ENCODE measurements at regions not wholly inside any gene's neighbourhood (a gene's known extent, or its start where the extent isn't known, plus 50 kb on each side); places are given as distances from the start of the nearest gene placed in this dataset.

GRCh38 chr14:87121716-87122115, 871.3 kb downstream of the GALC start:
- TF ChIP-seq POLR2AphosphoS5 (IDR thresholded peaks at IDR 0.05; ENCODE audit: low read depth, low read length) (no peak), SIN3A (IDR thresholded peaks at IDR 0.05; ENCODE audit: borderline replicate concordance, insufficient read depth, low read depth, low read length) (no peak), CTCF (IDR thresholded peaks at IDR 0.05) (no peak), TCF7L2 (IDR thresholded peaks at IDR 0.05; ENCODE audit: low read depth, low read length) (no peak), REST (IDR thresholded peaks at IDR 0.05; ENCODE audit: insufficient read depth in 1 of 2, low read depth in 2 of 2, low read length in 1 of 2) (no peak)

Measured in Panc1 (cell line).